Activated naive CD4-positive, alpha-beta T cell (primary cell): ENCODE measurements at regions not wholly inside any gene's neighbourhood (a gene's known extent, or its start where the extent isn't known, plus 50 kb on each side); places are given as distances from the start of the nearest gene placed in this dataset.

Experiments used
- DNase-seq, 4 experiments: peaks; one replicate each; lab custom pipeline; 2025; lab: John Stamatoyannopoulos, UW

- no peak for DNase-seq
Observed at GRCh38 chr4:62344474-62344873, 1144.3 kb downstream of the ADGRL3 start.

GRCh38 chr4:62342346-62342745 lies 1142.2 kb downstream of the ADGRL3 start:
- DNase-seq, result no peak

- no peak for DNase-seq
Observed at GRCh38 chr4:62328526-62328925, 1128.4 kb downstream of the ADGRL3 start.

GRCh38 chr4:62327612-62328297 lies 1127.6 kb downstream of the ADGRL3 start:
- DNase-seq, result no peak

GRCh38 chr4:62324215-62324614 lies 1124.1 kb downstream of the ADGRL3 start:
- DNase-seq, result no peak

GRCh38 chr4:62320612-62321011 lies 1120.5 kb downstream of the ADGRL3 start:
- no peak for DNase-seq

GRCh38 chr4:62302710-62303109 lies 1102.6 kb downstream of the ADGRL3 start:
- no peak for DNase-seq

GRCh38 chr4:62301500-62301899 lies 1101.4 kb downstream of the ADGRL3 start:
- no peak for DNase-seq

- no peak for DNase-seq
Observed at GRCh38 chr4:62293551-62293950, 1093.4 kb downstream of the ADGRL3 start.

GRCh38 chr4:62292911-62293310 lies 1092.8 kb downstream of the ADGRL3 start:
- no peak for DNase-seq

GRCh38 chr4:62288808-62289541 lies 1088.8 kb downstream of the ADGRL3 start:
- DNase-seq, result no peak

- no peak for DNase-seq
Observed at GRCh38 chr4:62285026-62285425, 1084.9 kb downstream of the ADGRL3 start.

GRCh38 chr4:62279689-62280088 lies 1079.6 kb downstream of the ADGRL3 start:
- no peak for DNase-seq

GRCh38 chr4:62275470-62275869 lies 1075.3 kb downstream of the ADGRL3 start:
- DNase-seq, result no peak

- DNase-seq, result no peak
Observed at GRCh38 chr4:62274782-62275181, 1074.7 kb downstream of the ADGRL3 start.

GRCh38 chr4:62271107-62271506 lies 1071.0 kb downstream of the ADGRL3 start:
- no peak for DNase-seq

GRCh38 chr4:62269918-62270317 lies 1069.8 kb downstream of the ADGRL3 start:
- no peak for DNase-seq

GRCh38 chr4:62263454-62263853 lies 1063.3 kb downstream of the ADGRL3 start:
- DNase-seq, result no peak

GRCh38 chr4:62262676-62263075 lies 1062.5 kb downstream of the ADGRL3 start:
- no peak for DNase-seq

GRCh38 chr4:62260254-62260653 lies 1060.1 kb downstream of the ADGRL3 start:
- DNase-seq, result no peak

- no peak for DNase-seq
Observed at GRCh38 chr4:62256479-62256878, 1056.4 kb downstream of the ADGRL3 start.

- no peak for DNase-seq
Observed at GRCh38 chr4:62252728-62253127, 1052.6 kb downstream of the ADGRL3 start.

GRCh38 chr4:62250100-62250499 lies 1050.0 kb downstream of the ADGRL3 start:
- DNase-seq, result no peak

- DNase-seq, result no peak
Observed at GRCh38 chr4:62243895-62244294, 1043.8 kb downstream of the ADGRL3 start.
